ENCODE measurements at regions not wholly inside any gene's neighbourhood (a gene's known extent, or its start where the extent isn't known, plus 50 kb on each side); places are given as distances from the start of the nearest gene placed in this dataset.

- no peak for TF ChIP-seq CTCF (IDR thresholded peaks at IDR 0.05; ENCODE audit: low read depth, low read length)
- TF ChIP-seq EZH2phosphoT487 (IDR thresholded peaks at IDR 0.05; ENCODE audit: low read depth) = no peak
Observed at GRCh38 chr16:25431472-25431871, 173.8 kb upstream of the ZKSCAN2 start.
